ENCODE measurements at regions not wholly inside any gene's neighbourhood (a gene's known extent, or its start where the extent isn't known, plus 50 kb on each side); places are given as distances from the start of the nearest gene placed in this dataset.

DNA sequence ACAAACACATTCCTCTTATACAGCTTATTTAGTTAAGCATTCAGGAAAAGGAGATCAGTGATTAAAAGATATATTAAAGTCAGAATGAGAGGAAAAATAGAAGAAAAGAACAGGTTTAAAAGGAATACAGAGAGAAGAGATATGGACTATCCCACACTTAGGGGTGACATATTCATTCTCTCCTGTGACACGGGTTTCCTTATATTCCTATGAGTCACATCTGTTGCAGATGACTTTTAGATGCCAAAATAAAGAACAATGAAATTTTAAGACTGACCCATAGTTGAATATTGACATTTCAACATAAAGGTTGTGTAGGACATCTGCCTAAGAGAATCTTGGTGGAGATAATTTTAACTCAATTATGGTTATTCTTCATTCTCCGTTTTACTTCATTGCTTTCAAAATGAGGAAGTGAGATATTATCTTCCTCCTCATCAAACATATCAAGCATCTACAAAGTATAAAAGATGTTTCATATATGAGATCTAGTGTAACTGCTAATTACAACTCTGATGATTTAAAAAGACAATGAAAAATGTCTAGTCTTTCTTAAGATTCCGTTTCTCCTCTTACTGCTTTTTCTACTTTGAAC, 1336.7 kb upstream of the CITED2 start:
- TF ChIP-seq EZH2 (IDR thresholded peaks at IDR 0.05; ENCODE audit: insufficient read depth, poor library complexity, severe bottlenecking) (no peak), EZH2phosphoT487 (IDR thresholded peaks at IDR 0.05; ENCODE audit: insufficient read depth, low read depth) (no peak)

Measured in GM23248 (cell line).